ENCODE measurements at regions not wholly inside any gene's neighbourhood (a gene's known extent, or its start where the extent isn't known, plus 50 kb on each side); places are given as distances from the start of the nearest gene placed in this dataset.

DNA sequence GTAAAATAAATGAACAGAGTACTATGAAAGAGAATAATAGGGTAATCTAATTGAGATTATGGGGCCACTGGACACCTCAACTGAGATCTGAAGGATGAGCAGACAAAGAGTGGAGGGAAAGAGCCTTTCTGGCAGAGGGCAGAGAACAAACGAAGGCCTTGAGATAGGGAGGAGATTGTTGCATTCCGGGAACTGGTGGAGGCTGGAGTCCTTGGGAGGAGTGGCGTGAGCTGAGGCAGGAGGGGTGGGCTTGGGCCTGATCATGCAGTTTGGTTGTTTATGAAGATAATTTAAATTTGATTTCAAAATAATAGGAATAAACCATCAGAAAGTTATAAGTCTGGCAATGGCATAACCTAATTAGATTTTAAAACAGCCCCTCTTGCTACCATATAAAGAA, 59.5 kb upstream of the GALNT15 start:
- DNase-seq, result no peak

DNA sequence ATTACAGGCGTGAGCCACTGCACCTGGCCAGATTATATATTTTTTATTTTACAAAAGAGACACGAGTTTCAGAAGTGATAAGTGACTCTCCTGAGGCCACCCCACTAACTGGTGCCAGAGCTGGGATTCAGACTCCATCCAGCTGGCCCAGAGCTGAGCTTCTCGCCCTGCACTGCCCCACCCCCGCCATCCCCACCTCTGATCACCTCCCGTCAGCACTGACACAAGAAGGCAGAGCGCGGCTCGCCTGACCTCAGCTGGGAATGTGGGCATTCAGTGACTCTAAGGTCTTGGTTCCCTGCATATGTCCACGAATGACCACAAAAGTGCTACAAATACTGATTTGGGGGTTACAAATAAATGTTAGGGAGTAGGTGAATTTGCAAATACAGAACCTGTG, 56.1 kb upstream of the GALNT15 start:
- no peak for DNase-seq

DNA sequence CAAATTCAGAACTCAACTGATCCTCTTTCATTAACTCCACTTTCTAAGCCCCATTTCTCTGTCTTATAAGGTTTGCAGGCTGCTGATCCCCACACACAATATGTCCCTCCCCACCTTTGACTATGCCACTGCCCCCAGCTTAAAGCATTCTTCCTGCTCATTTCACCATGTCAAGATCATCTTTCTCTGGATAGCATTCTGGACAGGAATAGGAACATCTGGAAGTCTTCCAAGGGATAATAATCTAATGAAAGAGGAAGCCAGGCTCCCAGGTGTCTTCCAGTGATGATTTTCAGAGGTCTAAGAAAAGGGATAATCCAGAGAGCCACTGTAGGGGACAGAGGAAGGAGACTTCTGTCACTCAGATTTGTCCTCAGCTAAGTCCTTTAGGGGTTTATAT, 54.6 kb upstream of the GALNT15 start:
- DNase-seq, result no peak

DNA sequence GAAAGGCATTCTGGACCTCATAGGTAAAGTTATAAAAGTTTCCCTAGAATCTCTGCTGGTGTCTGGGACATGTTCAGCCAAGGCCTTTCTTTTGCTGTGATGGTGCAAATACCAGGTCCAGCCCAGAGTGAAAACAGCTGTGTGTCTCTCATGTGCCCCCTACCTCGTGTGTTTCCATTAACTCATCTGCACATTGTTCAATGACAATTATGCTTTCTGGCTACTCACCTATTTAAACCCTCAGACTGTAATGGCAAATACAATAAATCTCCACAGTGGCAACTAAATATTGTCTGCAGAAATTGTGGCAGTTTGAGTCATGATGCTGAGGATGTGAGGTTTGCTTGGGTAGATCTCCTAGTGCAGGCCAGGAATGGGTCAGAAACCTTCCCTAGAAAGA, 53.1 kb upstream of the GALNT15 start:
- no peak for DNase-seq

DNA sequence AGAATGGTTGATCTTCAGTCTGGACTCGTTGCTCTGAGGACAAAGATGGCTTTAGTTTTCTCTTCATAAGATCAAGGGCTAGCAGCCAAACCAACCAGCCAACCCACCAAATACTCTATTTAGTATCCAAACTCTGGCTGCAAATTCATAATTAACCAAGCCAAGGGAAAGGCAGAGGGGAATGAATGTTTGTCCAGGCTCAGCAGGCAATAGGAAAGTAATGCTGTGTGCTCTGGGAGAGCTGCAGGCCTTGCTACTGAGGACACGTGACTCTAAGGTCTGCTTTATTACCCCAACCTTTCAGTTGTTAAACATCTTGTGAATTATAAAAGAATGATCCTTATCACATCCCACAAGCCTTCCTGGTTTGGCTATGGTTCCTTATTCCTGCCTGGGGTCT, 52.3 kb upstream of the GALNT15 start:
- DNase-seq, result no peak

DNA sequence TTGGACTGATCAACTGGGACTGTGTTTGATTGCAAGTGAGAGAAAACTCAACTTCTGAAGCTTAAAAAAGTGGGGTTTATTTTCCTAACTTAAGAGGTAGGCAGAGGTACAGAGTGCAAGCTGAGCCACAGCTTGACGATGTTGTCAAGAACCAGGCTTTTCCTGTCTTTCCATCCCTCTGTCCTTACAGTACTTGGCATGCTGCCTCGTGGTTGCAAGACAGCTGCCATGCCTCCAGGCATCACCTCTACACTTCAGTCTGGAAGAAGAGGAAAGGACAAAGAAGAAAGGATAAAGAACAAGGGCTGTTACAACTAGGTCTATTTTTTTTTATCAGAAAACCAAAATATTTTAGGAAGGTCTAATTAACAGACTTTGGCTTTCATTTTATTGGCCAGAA, 51.8 kb upstream of the GALNT15 start:
- DNase-seq, result no peak

DNA sequence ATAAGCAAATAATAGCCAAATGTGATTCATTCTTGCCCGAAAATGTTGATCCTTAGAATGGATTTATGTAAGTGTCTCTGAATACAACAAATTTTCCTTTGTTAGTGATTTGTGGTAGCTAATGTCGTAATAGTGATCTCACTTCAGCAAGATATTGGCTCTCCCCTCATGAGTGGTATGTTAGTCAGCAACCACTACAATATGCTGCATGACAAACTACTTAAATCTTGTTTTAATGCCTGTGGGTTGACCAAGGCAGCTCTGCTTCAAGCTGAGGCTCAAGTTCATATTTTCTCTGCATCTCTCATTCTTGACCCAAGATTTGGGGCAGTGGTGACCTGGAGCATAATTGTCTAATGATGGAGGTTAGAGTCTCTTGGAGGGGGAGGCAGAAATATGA, 49.8 kb upstream of the GALNT15 start:
- no peak for DNase-seq

All from activated CD4-positive, CD25-positive, alpha-beta regulatory T cell treated with anti-CD3 and anti-CD28 coated beads, Interleukin-2, amount 50 U/mL, for 72 hours (primary cell).